Smooth muscle cell (in vitro differentiated cells): ENCODE measurements at regions not wholly inside any gene's neighbourhood (a gene's known extent, or its start where the extent isn't known, plus 50 kb on each side); places are given as distances from the start of the nearest gene placed in this dataset.

ENCODE experiments used
- DNase-seq: peaks from one replicate; lab custom pipeline; 2025; ENCODE audit not compliant: unreplicated experiment; lab: John Stamatoyannopoulos, UW
- H2AFZ ChIP-seq: fragments of 200-600 bp; sonication (generic); 2 replicates; pipeline ENCODE4 v1.6.0; 2016; ENCODE audit warnings: antibody characterized with exemption, low read depth, mild to moderate bottlenecking
- H3F3A ChIP-seq: fragments of 200-600 bp; sonication (generic); 2 replicates; pipeline ENCODE4 v1.6.0; 2017; ENCODE audit warnings: antibody characterized with exemption, low read depth
- H3K27ac ChIP-seq: fragments of 200-600 bp; sonication (generic); 2 replicates; pipeline ENCODE4 v1.5.1; 2016; ENCODE audit warnings: low read depth, mild to moderate bottlenecking
- H3K27me3 ChIP-seq: fragments of 200-600 bp; sonication (generic); 2 replicates; pipeline ENCODE4 v1.6.1; 2016; ENCODE audit warnings: low read depth, mild to moderate bottlenecking
- H3K36me3 ChIP-seq: fragments of 200-600 bp; sonication (generic); 2 replicates; pipeline ENCODE4 v1.5.1; 2016; ENCODE audit warnings: low read depth
- H3K4me1 ChIP-seq: fragments of 200-600 bp; sonication (generic); 2 replicates; pipeline ENCODE4 v1.5.1; 2016; ENCODE audit warnings: low read depth
- H3K4me2 ChIP-seq: fragments of 200-600 bp; sonication (generic); 2 replicates; pipeline ENCODE4 v1.6.0; 2016; ENCODE audit warnings: mild to moderate bottlenecking
- H3K4me3 ChIP-seq: fragments of 200-600 bp; sonication (generic); 2 replicates; pipeline ENCODE4 v1.5.1; 2016; ENCODE audit warnings: mild to moderate bottlenecking
- H3K79me2 ChIP-seq: fragments of 200-600 bp; sonication (generic); 2 replicates; pipeline ENCODE4 v1.6.0; 2016; ENCODE audit warnings: low read depth, mild to moderate bottlenecking
- H3K9ac ChIP-seq: fragments of 200-600 bp; sonication (generic); 2 replicates; pipeline ENCODE4 v1.6.0; 2016; ENCODE audit warnings: low read depth
- H3K9me3 ChIP-seq: fragments of 200-600 bp; sonication (generic); replicated peaks from 2 replicates; pipeline ENCODE4 v1.5.1; 2016; ENCODE audit warnings: low read depth
- H4K20me1 ChIP-seq: fragments of 200-600 bp; sonication (generic); 2 replicates; pipeline ENCODE4 v1.6.0; 2016; ENCODE audit warnings: low read depth
- WGBS: methylation state at CpG from one replicate; pipeline ENCODE4 v1.1.7; 2016; ENCODE audit warnings: low lambda C conversion rate; 5-methylcytosine and 5-hydroxymethylcytosine counted together
- TF ChIP-seq, protein P1 (sequence below): fragments of 200-600 bp; sonication (generic); IDR thresholded peaks from 2 replicates; pipeline ENCODE4 v1.5.1; 2017; ENCODE audit warnings: borderline replicate concordance, mild to moderate bottlenecking, antibody characterized with exemption; ENCODE audit not compliant: insufficient read depth, poor library complexity, severe bottlenecking

DNA sequence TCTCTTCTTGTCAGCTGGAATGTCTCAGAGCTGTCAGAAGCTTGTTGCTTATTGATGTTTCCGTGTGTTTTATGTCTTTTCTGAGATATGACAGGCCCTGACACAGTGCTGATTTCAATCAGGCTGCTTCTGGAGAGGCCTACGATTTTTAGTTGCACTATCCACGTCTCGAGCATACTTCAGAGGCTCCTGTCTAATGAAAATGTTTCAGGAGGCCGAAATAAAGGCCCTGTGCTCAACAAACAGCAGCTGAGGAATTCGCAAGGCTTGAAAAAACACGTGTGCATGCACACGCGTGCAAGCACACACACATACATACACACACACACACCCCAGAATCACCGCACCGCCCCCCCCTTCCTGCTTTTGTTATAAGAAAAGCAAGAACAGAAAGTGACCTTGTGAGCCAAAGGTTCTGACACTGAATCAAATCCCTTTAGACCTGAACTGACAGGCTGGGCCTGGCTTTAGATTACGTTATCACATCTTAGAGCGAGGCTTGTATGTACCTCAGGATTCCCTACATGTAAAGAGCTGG is 296.6 kb downstream of the NR2F2 start:
- Histone ChIP-seq H3K27me3 (peaks cover 19% of the 10 kb centered on the region), H3K4me1 (peaks cover 4% of the 10 kb centered on the region), H3K4me3 (no peak overlapping the region), H3K9me3 (no peaks in the 10 kb centered on the region), H3K36me3 (no peaks in the 10 kb centered on the region), H3F3A (no peaks in the 10 kb centered on the region), H3K4me2 (no peak overlapping the region), H3K9ac (no peak overlapping the region), H4K20me1 (no peaks in the 10 kb centered on the region), H2AFZ (no peak overlapping the region), H3K79me2 (no peaks in the 10 kb centered on the region), H3K27ac (no peak overlapping the region)
- DNase-seq: no peak
- TF ChIP-seq, protein P1, sequence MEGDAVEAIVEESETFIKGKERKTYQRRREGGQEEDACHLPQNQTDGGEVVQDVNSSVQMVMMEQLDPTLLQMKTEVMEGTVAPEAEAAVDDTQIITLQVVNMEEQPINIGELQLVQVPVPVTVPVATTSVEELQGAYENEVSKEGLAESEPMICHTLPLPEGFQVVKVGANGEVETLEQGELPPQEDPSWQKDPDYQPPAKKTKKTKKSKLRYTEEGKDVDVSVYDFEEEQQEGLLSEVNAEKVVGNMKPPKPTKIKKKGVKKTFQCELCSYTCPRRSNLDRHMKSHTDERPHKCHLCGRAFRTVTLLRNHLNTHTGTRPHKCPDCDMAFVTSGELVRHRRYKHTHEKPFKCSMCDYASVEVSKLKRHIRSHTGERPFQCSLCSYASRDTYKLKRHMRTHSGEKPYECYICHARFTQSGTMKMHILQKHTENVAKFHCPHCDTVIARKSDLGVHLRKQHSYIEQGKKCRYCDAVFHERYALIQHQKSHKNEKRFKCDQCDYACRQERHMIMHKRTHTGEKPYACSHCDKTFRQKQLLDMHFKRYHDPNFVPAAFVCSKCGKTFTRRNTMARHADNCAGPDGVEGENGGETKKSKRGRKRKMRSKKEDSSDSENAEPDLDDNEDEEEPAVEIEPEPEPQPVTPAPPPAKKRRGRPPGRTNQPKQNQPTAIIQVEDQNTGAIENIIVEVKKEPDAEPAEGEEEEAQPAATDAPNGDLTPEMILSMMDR: no peak
- 77% methylated on average over 13 of the region's 13 CpGs for WGBS

DNA sequence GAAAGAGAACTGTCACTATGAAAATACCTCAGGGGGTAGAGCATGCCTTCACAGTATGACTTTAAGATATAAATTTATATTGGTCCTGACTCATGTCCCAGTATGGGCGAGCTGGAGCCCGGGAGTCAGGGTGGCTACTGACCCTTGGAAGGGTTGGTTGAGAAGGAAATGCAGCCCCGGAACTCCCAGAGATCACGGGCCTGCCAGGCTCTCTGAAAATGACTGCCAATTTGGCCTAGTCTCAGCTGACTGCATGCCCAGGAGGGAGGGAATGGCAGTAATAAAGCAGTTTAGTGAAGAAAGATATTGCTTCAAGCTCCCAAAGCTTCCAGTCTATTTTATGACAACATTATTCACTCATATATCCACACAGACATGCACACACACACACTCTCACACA is 299.0 kb downstream of the NR2F2 start:
- H3K4me3 ChIP-seq: no peak overlapping the region
- peaks cover 4% of the 10 kb centered on the region for H3K4me1 ChIP-seq
- no peaks in the 10 kb centered on the region for H4K20me1 ChIP-seq
- H3K9me3 ChIP-seq: no peaks in the 10 kb centered on the region
- DNase-seq: no peak
- TF ChIP-seq, protein P1: no peak
- no peak overlapping the region for H2AFZ ChIP-seq
- no peaks in the 10 kb centered on the region for H3K79me2 ChIP-seq
- H3K27ac ChIP-seq: no peak overlapping the region
- H3K4me2 ChIP-seq: no peak overlapping the region
- H3F3A ChIP-seq: no peaks in the 10 kb centered on the region
- H3K9ac ChIP-seq: no peak overlapping the region
- 91% methylated on average over 4 of the region's 4 CpGs for WGBS
- H3K27me3 ChIP-seq: peaks cover 26% of the 10 kb centered on the region
- no peaks in the 10 kb centered on the region for H3K36me3 ChIP-seq

DNA sequence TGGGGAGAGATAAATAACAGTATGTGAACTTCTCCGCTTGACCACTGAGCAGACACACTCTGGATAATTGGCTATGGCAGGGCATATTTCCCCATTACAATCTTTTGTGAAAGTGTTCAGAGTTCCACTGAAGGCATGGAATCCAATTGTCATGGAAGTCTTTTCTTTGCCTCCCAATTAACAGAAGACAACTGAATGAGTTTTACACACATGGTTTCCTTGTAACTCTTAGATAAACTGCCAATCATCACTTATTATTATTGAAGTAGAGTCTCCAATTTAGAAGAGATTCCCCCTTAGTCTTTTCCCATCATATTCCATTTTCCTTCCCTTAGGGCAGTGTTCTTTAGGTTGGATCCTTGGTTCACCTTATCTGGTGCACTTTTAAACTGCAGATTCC is 308.3 kb downstream of the NR2F2 start:
- no peak overlapping the region for H3K27ac ChIP-seq

DNA sequence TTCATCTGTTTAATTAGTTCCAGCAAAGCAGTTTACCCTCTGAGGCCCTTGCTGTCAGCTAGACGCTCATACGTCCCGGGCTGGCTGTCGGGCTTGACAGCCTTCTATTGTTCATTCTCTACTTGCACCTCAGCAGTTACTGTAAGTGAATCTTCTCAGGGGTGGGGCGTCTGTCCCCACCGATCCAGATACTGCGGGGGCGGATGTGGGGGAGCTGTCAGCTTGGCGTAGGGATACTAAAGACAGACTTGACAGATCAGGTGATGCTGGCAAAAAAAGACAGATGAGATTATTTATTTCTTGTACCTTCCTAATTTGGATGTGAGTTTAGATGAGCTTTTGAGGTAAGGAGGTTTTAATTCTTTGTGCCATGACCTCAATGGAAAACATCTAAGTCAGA is 315.3 kb downstream of the NR2F2 start:
- no peak overlapping the region for H3K27ac ChIP-seq
- H3K4me1 ChIP-seq: no peaks in the 10 kb centered on the region
- DNase-seq: no peak
- H3K36me3 ChIP-seq: no peaks in the 10 kb centered on the region
- no peak overlapping the region for H3K4me2 ChIP-seq
- WGBS: 96% methylated on average over 9 of the region's 9 CpGs
- TF ChIP-seq, protein P1: no peak
- H2AFZ ChIP-seq: no peak overlapping the region
- H3F3A ChIP-seq: no peaks in the 10 kb centered on the region
- no peak overlapping the region for H3K9ac ChIP-seq
- no peak overlapping the region for H3K4me3 ChIP-seq
- H3K79me2 ChIP-seq: no peaks in the 10 kb centered on the region
- no peaks in the 10 kb centered on the region for H4K20me1 ChIP-seq
- no peaks in the 10 kb centered on the region for H3K9me3 ChIP-seq
- peaks cover 7% of the 10 kb centered on the region for H3K27me3 ChIP-seq

More for the DNA sequence above, 308.3 kb downstream of the NR2F2 start:
- Histone ChIP-seq H3K4me3 (no peak overlapping the region), H2AFZ (no peak overlapping the region), H3K79me2 (no peaks in the 10 kb centered on the region), H3K4me1 (no peaks in the 10 kb centered on the region), H4K20me1 (no peaks in the 10 kb centered on the region), H3K27me3 (peaks cover 20% of the 10 kb centered on the region), H3F3A (no peaks in the 10 kb centered on the region), H3K9ac (no peak overlapping the region), H3K36me3 (no peaks in the 10 kb centered on the region), H3K4me2 (no peak overlapping the region), H3K9me3 (no peaks in the 10 kb centered on the region)
- 94% methylated on average over 1 of the region's 1 CpG for WGBS
- TF ChIP-seq, protein P1: no peak
- no peak for DNase-seq
